AG04450 (cell line): ENCODE measurements at regions not wholly inside any gene's neighbourhood (a gene's known extent, or its start where the extent isn't known, plus 50 kb on each side); places are given as distances from the start of the nearest gene placed in this dataset.
"Not testable (repeated sequence)": the region's sequence is repeated elsewhere in the genome, so short reads cannot be mapped to it uniquely, and the experiment has no call there.

Experiments used
- CTCF ChIA-PET: fragments of 300-600, 350-600 bp; formaldehyde crosslinking; extraction: SDS; loops from one replicate; lab custom pipeline; 2022; ENCODE audit warnings: antibody characterized with exemption, inconsistent platforms; lab: Charles Lee
- POLR2A ChIA-PET: fragments of 350-600 bp; formaldehyde crosslinking; extraction: SDS; loops from one replicate; lab custom pipeline; 2021; ENCODE audit warnings: antibody characterized with exemption, inconsistent platforms; lab: Yijun Ruan, JAX
- DNase-seq: peaks from one replicate; pipeline ENCODE4 v3.0.0-alpha.2; 2011; ENCODE audit warnings: low read depth, low spot score
- H3K27ac ChIP-seq: one replicate; pipeline ENCODE4 v1.5.1; 2012; ENCODE audit warnings: low read depth, low read length, control low read depth
- H3K27me3 ChIP-seq: one replicate; pipeline ENCODE4 v1.6.0; 2012; ENCODE audit warnings: low read length; ENCODE audit not compliant: control insufficient read depth, insufficient read depth
- H3K4me3 ChIP-seq: 2 replicates; pipeline ENCODE4 v1.5.1; 2011; ENCODE audit warnings: mild to moderate bottlenecking, low read depth, low read length, control low read depth
- H3K9me3 ChIP-seq: 2 replicates; pipeline ENCODE4 v1.5.1; 2012; ENCODE audit warnings: low read length; ENCODE audit not compliant: control insufficient read depth, insufficient read depth
- CTCF ChIP-seq: IDR thresholded peaks from 2 replicates; pipeline ENCODE4 v1.5.1; 2011; ENCODE audit warnings: low read depth, low read length, control low read depth, inconsistent platforms

DNA sequence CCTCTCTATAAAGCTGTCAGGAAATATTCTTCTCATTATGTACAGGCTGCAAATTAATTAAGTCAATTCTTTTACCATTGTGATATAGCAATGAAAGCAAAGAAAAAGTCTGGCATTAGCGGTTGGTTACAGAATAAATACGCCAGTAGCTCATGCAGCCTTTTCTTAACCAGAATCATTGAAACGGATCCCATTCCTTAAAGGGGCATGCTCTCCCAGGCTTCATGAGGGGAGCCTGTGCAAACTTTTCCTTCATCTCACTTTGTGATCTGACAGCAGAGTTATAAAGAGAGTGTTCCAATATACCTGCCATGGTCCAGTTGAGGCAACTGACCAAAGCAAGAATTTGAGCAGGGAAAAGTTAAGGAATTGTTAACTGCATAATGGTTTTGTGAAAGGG, 337.7 kb downstream of the EMP1 start:
- TF ChIP-seq CTCF = no peak
- no peak overlapping the region for H3K27ac ChIP-seq
- no peak overlapping the region for H3K4me3 ChIP-seq
- H3K9me3 ChIP-seq = no peaks in the 10 kb centered on the region
- H3K27me3 ChIP-seq = no peaks in the 10 kb centered on the region
- ChIA-PET POLR2A (no interaction called here), CTCF (interaction anchor here (0.7 to 3.1 kb wide), 16 partner anchors 10 to 633 kb away, joined by 3 to 56 read pairs (median 4); no protein-coding TSS in a partner anchor)
- DNase-seq = no peak

DNA sequence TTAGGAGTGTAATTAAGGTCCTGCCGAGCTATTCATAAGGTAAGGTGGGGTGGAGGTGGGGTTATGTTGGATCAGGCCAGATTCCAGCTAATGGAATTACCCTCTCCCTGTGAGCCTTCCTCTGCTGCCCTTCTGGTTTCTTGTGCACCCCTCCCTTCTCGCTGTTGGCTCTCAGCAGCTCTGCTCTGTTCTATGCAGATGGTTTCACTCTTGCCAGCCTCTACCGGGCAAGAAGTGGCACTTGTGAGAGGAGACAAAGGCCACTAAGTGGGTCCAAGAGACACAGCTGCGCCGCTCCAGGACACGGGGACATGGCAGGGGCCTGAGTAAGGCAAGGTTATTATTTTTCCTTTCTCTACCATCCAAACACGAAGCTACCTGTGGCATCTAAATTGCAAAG, 334.4 kb downstream of the EMP1 start:
- Histone ChIP-seq H3K9me3 (no peaks in the 10 kb centered on the region), H3K27me3 (no peaks in the 10 kb centered on the region), H3K4me3 (no peak overlapping the region), H3K27ac (no peak overlapping the region)
- no peak for DNase-seq
- POLR2A ChIA-PET = no interaction called here
- CTCF ChIA-PET = interaction anchor here (1.9 kb wide), 1 partner anchor 276 kb away, joined by 8 read pairs; no protein-coding TSS in a partner anchor
- no peak for TF ChIP-seq CTCF

DNA sequence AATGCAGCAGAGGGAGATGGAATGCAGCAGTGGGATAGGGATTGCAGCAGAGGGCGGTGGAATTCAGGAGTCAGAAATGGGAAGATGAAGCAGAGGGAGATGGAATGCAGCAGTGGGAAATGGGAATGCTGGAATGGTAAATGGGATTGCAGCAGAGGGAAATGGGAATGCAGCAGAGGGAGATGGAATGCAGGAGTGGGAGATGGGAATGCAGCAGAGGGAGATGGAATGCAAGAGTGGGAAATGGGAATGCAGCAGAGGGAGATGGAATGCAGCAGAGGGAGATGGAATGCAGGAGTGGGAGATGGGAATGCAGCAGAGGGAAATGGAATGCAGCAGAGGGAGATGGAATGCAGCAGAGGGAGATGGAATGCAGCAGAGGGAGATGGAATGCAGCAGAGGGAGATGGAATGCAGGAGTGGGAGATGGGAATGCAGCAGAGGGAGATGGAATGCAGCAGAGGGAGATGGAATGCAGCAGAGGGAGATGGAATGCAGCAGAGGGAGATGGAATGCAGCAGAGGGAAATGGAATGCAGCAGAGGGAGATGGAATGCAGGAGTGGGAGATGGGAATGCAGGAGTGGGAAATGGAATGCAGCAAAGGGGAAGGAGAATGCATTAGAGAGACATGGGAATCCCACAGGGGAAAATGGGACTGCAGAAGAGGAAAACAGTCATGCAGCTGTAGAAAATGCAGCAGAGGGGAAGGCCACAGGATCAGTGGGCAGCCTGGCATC, 329.8 kb downstream of the EMP1 start:
- H3K27ac ChIP-seq, POLR2A ChIA-PET, DNase-seq, CTCF ChIA-PET, H3K4me3 ChIP-seq, H3K9me3 ChIP-seq, H3K27me3 ChIP-seq: not testable (repeated sequence)

- no peak for TF ChIP-seq CTCF
- POLR2A ChIA-PET = no interaction called here
Observed at GRCh38 chr12:13523536-13524307, 327.2 kb downstream of the EMP1 start.

DNA sequence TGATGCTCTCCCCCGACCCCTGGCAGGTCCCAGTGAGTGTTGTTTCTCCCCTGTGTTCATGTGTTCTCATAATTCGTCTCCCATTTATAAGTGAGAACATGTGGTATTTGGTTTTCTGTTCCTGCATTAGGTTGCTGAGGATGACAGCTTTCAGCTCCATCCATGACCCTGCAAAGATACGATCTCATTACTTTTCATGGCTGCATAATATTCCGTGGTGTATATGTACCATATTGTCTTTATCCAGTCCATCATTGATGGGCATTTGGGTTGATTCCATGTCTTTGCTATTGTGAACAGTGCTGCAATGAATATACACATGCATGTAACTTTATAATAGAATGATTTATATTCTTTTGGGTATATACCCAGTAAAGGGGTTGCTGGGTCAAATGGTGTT, 321.5 kb downstream of the EMP1 start:
- H3K27ac ChIP-seq, POLR2A ChIA-PET, H3K4me3 ChIP-seq, H3K27me3 ChIP-seq, DNase-seq, CTCF ChIA-PET, H3K9me3 ChIP-seq: not testable (repeated sequence)

More at GRCh38 chr12:13523536-13524307, 327.2 kb downstream of the EMP1 start:
- DNase-seq = no peak
- H3K27me3 ChIP-seq = no peaks in the 10 kb centered on the region
- no peak overlapping the region for H3K4me3 ChIP-seq
- no peaks in the 10 kb centered on the region for H3K9me3 ChIP-seq
- H3K27ac ChIP-seq = no peak overlapping the region
- CTCF ChIA-PET = interaction anchor here (2.9 kb wide), 1 partner anchor 11 kb away, joined by 17 read pairs; no protein-coding TSS in a partner anchor

GRCh38 chr12:13509740-13510139, 313.2 kb downstream of the EMP1 start:
- Histone ChIP-seq H3K27me3 (no peaks in the 10 kb centered on the region), H3K9me3 (no peaks in the 10 kb centered on the region), H3K4me3 (no peak overlapping the region), H3K27ac (no peak overlapping the region)
- TF ChIP-seq CTCF = no peak
- ChIA-PET POLR2A (no interaction called here), CTCF (no interaction called here)
- DNase-seq = no peak
